Thyroid gland (tissue), 4 donors: ENCODE measurements at regions not wholly inside any gene's neighbourhood (a gene's known extent, or its start where the extent isn't known, plus 50 kb on each side); places are given as distances from the start of the nearest gene placed in this dataset.

ENCODE experiments used
- POLR2A ChIP-seq, 2 donors: fragments of 450-650 bp; IDR thresholded peaks; one replicate each; pipeline ENCODE4 v1.6.1; 2017; ENCODE audit warnings: antibody characterized with exemption in 2 of 2, mild to moderate bottlenecking in 2 of 2, moderate library complexity in 1 of 2
- TF ChIP-seq, protein P1 (sequence below), 6 experiments: fragments of 200-600 bp in 3 of 6; fragments of 450-650 bp in 3 of 6; sonication (generic) in 3 of 6; IDR thresholded peaks; one replicate each; pipeline ENCODE4 v1.5.1; 2016 to 2019; ENCODE audit warnings: antibody characterized with exemption in 6 of 6, mild to moderate bottlenecking in 2 of 6, inconsistent platforms in 1 of 6, moderate library complexity in 1 of 6

DNA sequence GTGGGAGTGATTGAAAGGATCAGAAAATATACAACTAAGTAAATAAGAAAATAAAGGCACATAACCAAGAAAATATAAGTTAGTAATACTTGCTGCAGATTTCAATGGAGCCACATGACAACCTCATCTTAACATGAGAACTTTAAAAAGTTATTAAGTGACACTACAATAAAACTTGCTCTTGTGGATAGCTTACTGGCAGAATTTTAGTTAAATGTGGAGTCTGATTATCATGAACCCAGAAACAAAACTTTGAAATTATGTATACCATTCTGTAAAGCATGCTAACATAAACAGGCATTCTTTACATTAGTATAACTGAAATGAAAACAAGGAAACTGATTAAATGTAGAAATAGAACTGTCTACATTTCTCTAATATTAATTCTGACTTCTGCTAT is 220.9 kb downstream of the RFPL4B start:
- TF ChIP-seq, protein P1, sequence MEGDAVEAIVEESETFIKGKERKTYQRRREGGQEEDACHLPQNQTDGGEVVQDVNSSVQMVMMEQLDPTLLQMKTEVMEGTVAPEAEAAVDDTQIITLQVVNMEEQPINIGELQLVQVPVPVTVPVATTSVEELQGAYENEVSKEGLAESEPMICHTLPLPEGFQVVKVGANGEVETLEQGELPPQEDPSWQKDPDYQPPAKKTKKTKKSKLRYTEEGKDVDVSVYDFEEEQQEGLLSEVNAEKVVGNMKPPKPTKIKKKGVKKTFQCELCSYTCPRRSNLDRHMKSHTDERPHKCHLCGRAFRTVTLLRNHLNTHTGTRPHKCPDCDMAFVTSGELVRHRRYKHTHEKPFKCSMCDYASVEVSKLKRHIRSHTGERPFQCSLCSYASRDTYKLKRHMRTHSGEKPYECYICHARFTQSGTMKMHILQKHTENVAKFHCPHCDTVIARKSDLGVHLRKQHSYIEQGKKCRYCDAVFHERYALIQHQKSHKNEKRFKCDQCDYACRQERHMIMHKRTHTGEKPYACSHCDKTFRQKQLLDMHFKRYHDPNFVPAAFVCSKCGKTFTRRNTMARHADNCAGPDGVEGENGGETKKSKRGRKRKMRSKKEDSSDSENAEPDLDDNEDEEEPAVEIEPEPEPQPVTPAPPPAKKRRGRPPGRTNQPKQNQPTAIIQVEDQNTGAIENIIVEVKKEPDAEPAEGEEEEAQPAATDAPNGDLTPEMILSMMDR (IDR thresholded peaks at IDR 0.05): no peak
- TF ChIP-seq POLR2A (IDR thresholded peaks at IDR 0.05): no peak
